HFFc6 (cell line): ENCODE measurements at regions not wholly inside any gene's neighbourhood (a gene's known extent, or its start where the extent isn't known, plus 50 kb on each side); places are given as distances from the start of the nearest gene placed in this dataset.
"Not testable (repeated sequence)": the region's sequence is repeated elsewhere in the genome, so short reads cannot be mapped to it uniquely, and the experiment has no call there.

Experiments used
- DNase-seq: peaks from one replicate; pipeline ENCODE4 v3.0.0-alpha.2; 2018
- H3K27ac Mint-ChIP-seq: 2 replicates; pipeline ENCODE4 v1.8.0; 2020; ENCODE audit warnings: mild to moderate bottlenecking, mixed read lengths
- H3K27me3 Mint-ChIP-seq: 2 replicates; pipeline ENCODE4 v1.8.0; 2021; ENCODE audit warnings: mild to moderate bottlenecking, moderate library complexity, mixed read lengths; ENCODE audit not compliant: insufficient read depth
- H3K36me3 Mint-ChIP-seq: 2 replicates; pipeline ENCODE4 v1.8.0; 2021; ENCODE audit warnings: low read depth, mixed read lengths
- H3K4me1 Mint-ChIP-seq: 2 replicates; pipeline ENCODE4 v1.8.0; 2020; ENCODE audit warnings: low read depth, mixed read lengths
- H3K4me3 Mint-ChIP-seq: 2 replicates; pipeline ENCODE4 v1.8.0; 2020; ENCODE audit warnings: mild to moderate bottlenecking, moderate library complexity, mixed read lengths
- H3K9me3 Mint-ChIP-seq: 2 replicates; pipeline ENCODE4 v1.8.0; 2020; ENCODE audit warnings: mild to moderate bottlenecking, mixed read lengths
- CTCF ChIP-seq: fragments of 200-600 bp; sonication (generic); IDR thresholded peaks from 2 replicates; pipeline ENCODE4 v1.5.0; 2021; ENCODE audit warnings: antibody characterized with exemption, mild to moderate bottlenecking

GRCh38 chr9:95391271-95391670 is 73.8 kb upstream of the FANCC start:
- not testable (repeated sequence) for DNase-seq

GRCh38 chr9:95389373-95389772 is 71.9 kb upstream of the FANCC start:
- Mint-ChIP-seq H3K36me3 (no peaks in the 10 kb centered on the region), H3K4me3 (no peak overlapping the region), H3K27ac (no peak overlapping the region), H3K27me3 (peaks cover 25% of the 10 kb centered on the region), H3K9me3 (no peaks in the 10 kb centered on the region), H3K4me1 (peaks cover 4% of the 10 kb centered on the region)
- DNase-seq, result no peak
- TF ChIP-seq CTCF, result no peak

More at GRCh38 chr9:95391271-95391670, 73.8 kb upstream of the FANCC start:
- H3K9me3 Mint-ChIP-seq, H3K4me3 Mint-ChIP-seq, H3K36me3 Mint-ChIP-seq, H3K4me1 Mint-ChIP-seq, H3K27ac Mint-ChIP-seq: not testable (repeated sequence)
- H3K27me3 Mint-ChIP-seq, result peaks cover 19% of the 10 kb centered on the region

- Mint-ChIP-seq H3K27me3 (peaks cover 21% of the 10 kb centered on the region), H3K36me3 (no peaks in the 10 kb centered on the region), H3K27ac (no peak overlapping the region), H3K4me3 (no peak overlapping the region), H3K4me1 (peaks cover 29% of the 10 kb centered on the region), H3K9me3 (no peaks in the 10 kb centered on the region)
- no peak for DNase-seq
- TF ChIP-seq CTCF, result no peak
These were observed 69.3 kb upstream of the FANCC start for GRCh38 chr9:95386843-95387242.

- Mint-ChIP-seq H3K4me1 (peaks cover 41% of the 10 kb centered on the region), H3K4me3 (no peak overlapping the region), H3K27ac (no peak overlapping the region), H3K36me3 (no peaks in the 10 kb centered on the region), H3K27me3 (peaks cover 24% of the 10 kb centered on the region), H3K9me3 (no peaks in the 10 kb centered on the region)
- DNase-seq, result no peak
- no peak for TF ChIP-seq CTCF
These were observed 68.0 kb upstream of the FANCC start for GRCh38 chr9:95385521-95385920.

GRCh38 chr9:95383845-95384244 is 66.3 kb upstream of the FANCC start:
- peak overlapping the region; percentile 29 for H3K4me3 Mint-ChIP-seq
- DNase-seq, result no peak
- TF ChIP-seq CTCF, result no peak
- no peaks in the 10 kb centered on the region for H3K36me3 Mint-ChIP-seq
- no peaks in the 10 kb centered on the region for H3K9me3 Mint-ChIP-seq
- H3K27me3 Mint-ChIP-seq, result peaks cover 33% of the 10 kb centered on the region
- peak overlapping the region; percentile 89 for H3K27ac Mint-ChIP-seq
- H3K4me1 Mint-ChIP-seq, result peaks cover 41% of the 10 kb centered on the region

- peaks cover 41% of the 10 kb centered on the region for H3K4me1 Mint-ChIP-seq
- peaks cover 33% of the 10 kb centered on the region for H3K27me3 Mint-ChIP-seq
- peak overlapping the region; percentile 25; the same call in 1 of the 2 replicates for H3K4me3 Mint-ChIP-seq
- DNase-seq, result peak; percentile 94
- peak overlapping the region; percentile 89 for H3K27ac Mint-ChIP-seq
- no peaks in the 10 kb centered on the region for H3K36me3 Mint-ChIP-seq
- H3K9me3 Mint-ChIP-seq, result no peaks in the 10 kb centered on the region
- 0 out of 2 replicates have a peak, but pooled peaks have one; percentile 7 for TF ChIP-seq CTCF
These were observed 65.7 kb upstream of the FANCC start for GRCh38 chr9:95383185-95383676.
